GM19438 (cell line): ENCODE measurements at regions not wholly inside any gene's neighbourhood (a gene's known extent, or its start where the extent isn't known, plus 50 kb on each side); places are given as distances from the start of the nearest gene placed in this dataset.

ENCODE experiments used
- ATAC-seq: cut with Tn5 transposase; IDR thresholded peaks from one replicate; pipeline ENCODE4 v1.9.1; 2021; ENCODE audit warnings: low read depth; ENCODE audit not compliant: unreplicated experiment

- ATAC-seq, result no peak
These were observed 109.4 kb upstream of the LRRN1 start for GRCh38 chr3:3689601-3690375.

- no peak for ATAC-seq
These were observed 112.2 kb upstream of the LRRN1 start for GRCh38 chr3:3686907-3687648.

- ATAC-seq, result no peak
These were observed 113.5 kb upstream of the LRRN1 start for GRCh38 chr3:3685721-3686120.

GRCh38 chr3:3683261-3683660 is 116.0 kb upstream of the LRRN1 start:
- ATAC-seq, result no peak

GRCh38 chr3:3675801-3676200 is 123.4 kb upstream of the LRRN1 start:
- ATAC-seq, result no peak

DNA sequence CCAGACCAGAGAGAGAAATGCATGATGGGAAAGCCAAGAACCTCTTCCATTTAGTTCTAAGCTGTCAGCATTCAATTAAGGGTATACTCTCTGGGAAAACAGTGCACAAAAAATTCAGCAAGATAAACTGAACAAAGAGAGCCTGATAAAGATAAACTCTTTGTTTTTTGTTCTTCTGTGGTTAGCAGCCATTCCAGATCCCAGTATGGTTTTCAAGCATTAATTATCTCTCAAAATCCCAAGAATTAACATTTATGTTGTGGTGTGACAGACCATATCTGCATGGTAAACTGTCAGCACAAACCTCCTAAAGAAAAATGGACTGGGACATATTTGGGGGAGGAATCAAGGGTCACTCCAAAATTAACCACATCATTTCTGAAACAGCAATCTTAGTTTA is 124.0 kb upstream of the LRRN1 start:
- ATAC-seq, result no peak

- ATAC-seq, result peak; percentile 79
These were observed 132.6 kb upstream of the LRRN1 start for GRCh38 chr3:3666664-3667063.

DNA sequence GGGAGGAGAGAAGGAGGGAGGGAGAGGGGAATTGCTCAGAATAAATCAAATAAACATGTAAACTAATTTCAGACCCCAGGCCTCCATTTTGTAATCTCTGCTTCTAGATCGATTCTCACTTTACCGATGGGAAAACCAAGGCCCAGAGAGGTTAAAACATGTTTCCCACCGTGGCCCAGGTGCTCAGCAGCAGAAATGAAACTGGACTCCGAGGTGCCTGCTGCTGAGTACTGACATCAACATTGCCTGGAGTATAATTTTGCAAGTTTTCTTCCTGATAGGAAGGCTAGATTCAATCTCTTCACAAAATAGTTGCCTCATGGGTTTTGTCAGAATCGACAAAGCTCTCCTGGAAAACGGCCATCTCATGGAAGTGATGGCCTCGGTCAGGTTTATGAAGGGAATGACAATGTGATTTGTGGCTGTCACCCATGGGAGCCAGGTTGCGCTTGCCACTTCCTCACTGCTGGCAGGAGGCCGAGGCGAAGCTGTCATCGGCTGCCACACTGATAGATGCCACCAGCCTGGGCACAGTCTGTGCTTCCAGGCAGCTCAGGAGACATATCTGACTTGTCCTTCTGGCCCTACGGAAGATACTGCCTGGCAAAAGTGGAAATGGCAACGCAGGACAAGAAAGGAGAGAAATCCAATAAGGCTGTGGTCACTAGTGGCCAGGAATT is 133.1 kb upstream of the LRRN1 start:
- peak; percentile 52 for ATAC-seq

DNA sequence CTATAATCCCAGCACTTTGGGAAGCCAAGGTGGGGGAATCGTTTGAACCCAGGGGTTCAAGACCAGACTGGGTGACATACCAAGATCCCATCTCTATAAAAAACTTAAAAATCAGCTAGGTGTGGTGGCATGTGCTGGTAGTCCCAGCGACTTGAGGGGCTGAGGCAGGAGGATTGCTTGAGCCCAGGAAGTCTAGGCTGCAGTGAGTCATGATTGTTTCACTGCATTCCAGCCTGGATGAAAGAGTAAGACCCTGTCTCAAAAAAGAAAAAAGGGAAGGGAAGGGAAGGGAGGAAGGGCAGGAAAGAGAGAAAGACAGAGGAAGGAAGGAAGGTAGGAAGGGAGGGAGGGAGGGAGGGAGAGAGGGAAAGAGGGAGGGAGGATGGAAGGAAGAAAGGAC is 133.7 kb upstream of the LRRN1 start:
- ATAC-seq, result no peak

- no peak for ATAC-seq
These were observed 134.3 kb upstream of the LRRN1 start for GRCh38 chr3:3664935-3665334.

DNA sequence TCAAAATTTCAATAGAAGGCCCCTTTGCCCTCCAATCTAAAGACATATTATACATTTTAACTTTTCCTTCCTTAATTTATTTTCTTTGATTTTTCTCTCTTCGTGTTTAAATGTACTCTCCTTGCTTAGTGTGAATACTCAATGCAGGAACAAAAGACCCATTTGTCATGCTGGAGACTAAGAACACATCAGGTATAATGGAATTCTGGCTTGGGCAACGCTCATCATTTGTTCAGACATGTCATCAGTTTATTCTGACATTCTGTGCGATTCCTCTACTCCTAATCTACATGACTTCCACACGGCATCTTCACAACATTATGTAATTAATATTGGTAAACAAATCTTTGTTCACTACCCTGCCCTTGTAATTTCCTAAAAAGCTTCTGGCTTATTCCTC is 136.6 kb upstream of the LRRN1 start:
- no peak for ATAC-seq

GRCh38 chr3:3654916-3655315 is 144.3 kb upstream of the LRRN1 start:
- ATAC-seq, result no peak

- no peak for ATAC-seq
These were observed 150.1 kb upstream of the LRRN1 start for GRCh38 chr3:3648988-3649679.

- ATAC-seq, result no peak
These were observed 152.3 kb upstream of the LRRN1 start for GRCh38 chr3:3646934-3647333.

GRCh38 chr3:3646103-3646844 is 153.0 kb upstream of the LRRN1 start:
- peak; percentile 77 for ATAC-seq

DNA sequence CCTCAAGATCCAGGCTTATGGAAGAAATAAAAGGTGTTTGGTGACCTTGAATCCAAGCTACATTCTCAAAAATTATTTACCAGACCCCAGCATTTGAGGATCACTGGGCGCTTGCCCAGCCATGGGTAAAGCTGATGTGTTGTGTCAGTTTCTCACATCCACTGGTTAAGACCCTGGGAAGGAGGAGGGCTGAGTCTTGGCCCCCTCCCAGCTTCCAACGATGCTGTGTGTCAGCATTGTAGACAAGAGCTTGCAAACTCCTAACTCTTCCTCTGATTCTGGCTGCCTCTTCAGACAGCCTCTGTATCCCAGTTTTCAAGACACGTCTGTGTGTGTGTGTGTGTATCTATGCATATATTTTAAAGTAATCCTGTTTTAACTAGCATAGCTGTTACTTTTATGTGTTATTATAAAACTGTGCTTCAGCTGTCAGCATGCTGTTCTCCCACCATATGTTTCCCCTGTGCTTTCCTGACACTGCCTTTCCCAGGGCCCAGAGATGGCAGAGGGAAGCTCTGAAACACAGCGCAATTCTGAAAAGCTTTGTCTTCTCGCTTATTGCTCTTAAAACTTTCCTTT is 157.3 kb upstream of the LRRN1 start:
- ATAC-seq, result no peak

- no peak for ATAC-seq
These were observed 160.2 kb upstream of the LRRN1 start for GRCh38 chr3:3639078-3639477.

DNA sequence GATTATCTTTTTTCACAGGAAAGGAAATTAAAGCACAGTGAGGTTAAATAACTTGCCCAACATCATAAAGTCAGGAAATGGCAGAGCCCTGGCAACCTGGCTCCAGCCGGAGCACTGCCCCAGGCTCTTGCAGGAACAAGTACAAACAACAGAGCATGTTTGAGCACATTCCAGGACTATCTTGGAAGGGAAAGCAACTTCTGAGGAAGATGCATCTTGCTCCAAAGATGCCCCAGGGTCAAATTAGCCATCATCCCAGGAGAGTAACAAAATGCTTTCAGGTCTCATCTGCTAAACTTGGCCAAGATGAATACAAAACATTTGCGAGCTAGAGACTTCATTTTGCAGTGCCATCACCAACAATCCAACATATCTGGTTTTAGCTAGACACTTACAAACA is 162.4 kb upstream of the LRRN1 start:
- no peak for ATAC-seq

- ATAC-seq, result no peak
These were observed 164.1 kb upstream of the LRRN1 start for GRCh38 chr3:3635109-3635508.

DNA sequence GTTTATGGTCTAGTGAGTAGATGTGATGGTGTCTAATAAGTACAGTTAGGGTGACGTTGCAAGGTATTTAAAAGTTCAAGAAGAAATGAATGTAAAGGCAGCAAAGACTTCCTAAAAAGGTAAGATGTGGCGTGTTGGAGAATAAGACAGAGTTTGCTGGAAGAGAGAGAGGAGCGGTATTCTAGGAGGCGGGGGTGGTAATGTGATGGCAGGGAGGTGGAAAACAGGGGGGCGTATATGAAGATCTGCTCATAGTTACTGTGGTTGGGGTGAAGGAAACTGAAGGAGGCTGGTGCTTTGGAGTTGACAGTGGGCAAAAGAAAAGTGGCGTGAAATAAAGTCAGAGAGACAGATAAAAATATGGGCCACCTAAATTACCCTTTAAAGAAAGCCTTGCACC is 164.9 kb upstream of the LRRN1 start:
- ATAC-seq, result no peak
